ENCODE measurements at regions not wholly inside any gene's neighbourhood (a gene's known extent, or its start where the extent isn't known, plus 50 kb on each side); places are given as distances from the start of the nearest gene placed in this dataset.

DNA sequence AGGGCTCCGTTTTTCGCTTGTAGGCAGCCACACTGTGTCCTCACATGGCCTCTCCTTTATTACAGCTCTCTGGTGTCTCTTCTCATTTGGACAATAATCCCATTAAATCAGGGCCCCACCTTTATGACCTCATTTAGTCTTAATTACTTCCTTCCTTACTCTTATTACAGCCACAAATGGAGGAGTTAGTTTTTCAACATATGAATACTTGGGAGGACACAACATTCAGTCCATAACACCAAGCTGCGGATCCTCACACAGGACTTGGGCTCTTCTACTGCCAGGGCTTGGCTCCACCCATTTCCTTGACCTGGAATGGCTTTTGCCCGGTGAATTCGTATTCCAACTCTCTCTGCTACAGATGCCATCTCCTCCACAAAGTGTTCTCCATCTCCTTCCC lies 74.3 kb upstream of the SLC7A14 start:
- TF ChIP-seq POLR2AphosphoS5 (IDR thresholded peaks at IDR 0.05; ENCODE audit: low read depth, low read length) (no peak), POLR2A (IDR thresholded peaks at IDR 0.05; ENCODE audit: low read depth, low read length) (no peak), TAF1 (IDR thresholded peaks at IDR 0.05; ENCODE audit: borderline replicate concordance, low read depth, low read length) (no peak)
